ENCODE measurements at regions not wholly inside any gene's neighbourhood (a gene's known extent, or its start where the extent isn't known, plus 50 kb on each side); places are given as distances from the start of the nearest gene placed in this dataset.

DNA sequence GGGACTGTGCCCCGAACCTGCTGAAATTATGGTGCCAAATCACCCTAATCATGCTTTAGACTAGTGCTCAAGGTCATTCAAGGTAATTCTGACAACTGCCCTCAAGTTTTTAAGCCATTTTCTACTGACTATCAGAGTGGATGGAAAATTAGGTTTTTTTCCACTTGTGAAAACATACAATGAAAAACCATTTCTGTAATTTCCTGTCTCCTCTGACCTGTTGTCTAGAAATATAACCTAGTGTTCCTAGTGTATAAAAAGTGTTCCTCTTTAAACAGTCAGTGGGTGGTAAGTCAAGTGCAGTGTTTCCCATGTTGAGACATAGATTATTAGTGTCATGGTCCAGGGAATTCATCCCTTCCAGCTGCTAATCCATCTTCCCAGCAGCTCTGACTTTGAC is 232.8 kb upstream of the UMPS start:
- no peak overlapping the region for H3K4me3 ChIP-seq (replicated peaks; ENCODE audit: low read depth, low read length)
- no peak for DNase-seq (ENCODE audit: extremely low read depth, low read depth)
- TF ChIP-seq, protein P1, sequence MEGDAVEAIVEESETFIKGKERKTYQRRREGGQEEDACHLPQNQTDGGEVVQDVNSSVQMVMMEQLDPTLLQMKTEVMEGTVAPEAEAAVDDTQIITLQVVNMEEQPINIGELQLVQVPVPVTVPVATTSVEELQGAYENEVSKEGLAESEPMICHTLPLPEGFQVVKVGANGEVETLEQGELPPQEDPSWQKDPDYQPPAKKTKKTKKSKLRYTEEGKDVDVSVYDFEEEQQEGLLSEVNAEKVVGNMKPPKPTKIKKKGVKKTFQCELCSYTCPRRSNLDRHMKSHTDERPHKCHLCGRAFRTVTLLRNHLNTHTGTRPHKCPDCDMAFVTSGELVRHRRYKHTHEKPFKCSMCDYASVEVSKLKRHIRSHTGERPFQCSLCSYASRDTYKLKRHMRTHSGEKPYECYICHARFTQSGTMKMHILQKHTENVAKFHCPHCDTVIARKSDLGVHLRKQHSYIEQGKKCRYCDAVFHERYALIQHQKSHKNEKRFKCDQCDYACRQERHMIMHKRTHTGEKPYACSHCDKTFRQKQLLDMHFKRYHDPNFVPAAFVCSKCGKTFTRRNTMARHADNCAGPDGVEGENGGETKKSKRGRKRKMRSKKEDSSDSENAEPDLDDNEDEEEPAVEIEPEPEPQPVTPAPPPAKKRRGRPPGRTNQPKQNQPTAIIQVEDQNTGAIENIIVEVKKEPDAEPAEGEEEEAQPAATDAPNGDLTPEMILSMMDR (IDR thresholded peaks at IDR 0.05; ENCODE audit: low read depth, low read length, missing control alignments): no peak

GRCh38 chr3:124498891-124499290 is 231.4 kb upstream of the UMPS start:
- no peak overlapping the region for H3K4me3 ChIP-seq (replicated peaks; ENCODE audit: low read depth, low read length)
- TF ChIP-seq, protein P1 (IDR thresholded peaks at IDR 0.05; ENCODE audit: low read depth, low read length, missing control alignments): no peak
- DNase-seq (ENCODE audit: extremely low read depth, low read depth): no peak

DNA sequence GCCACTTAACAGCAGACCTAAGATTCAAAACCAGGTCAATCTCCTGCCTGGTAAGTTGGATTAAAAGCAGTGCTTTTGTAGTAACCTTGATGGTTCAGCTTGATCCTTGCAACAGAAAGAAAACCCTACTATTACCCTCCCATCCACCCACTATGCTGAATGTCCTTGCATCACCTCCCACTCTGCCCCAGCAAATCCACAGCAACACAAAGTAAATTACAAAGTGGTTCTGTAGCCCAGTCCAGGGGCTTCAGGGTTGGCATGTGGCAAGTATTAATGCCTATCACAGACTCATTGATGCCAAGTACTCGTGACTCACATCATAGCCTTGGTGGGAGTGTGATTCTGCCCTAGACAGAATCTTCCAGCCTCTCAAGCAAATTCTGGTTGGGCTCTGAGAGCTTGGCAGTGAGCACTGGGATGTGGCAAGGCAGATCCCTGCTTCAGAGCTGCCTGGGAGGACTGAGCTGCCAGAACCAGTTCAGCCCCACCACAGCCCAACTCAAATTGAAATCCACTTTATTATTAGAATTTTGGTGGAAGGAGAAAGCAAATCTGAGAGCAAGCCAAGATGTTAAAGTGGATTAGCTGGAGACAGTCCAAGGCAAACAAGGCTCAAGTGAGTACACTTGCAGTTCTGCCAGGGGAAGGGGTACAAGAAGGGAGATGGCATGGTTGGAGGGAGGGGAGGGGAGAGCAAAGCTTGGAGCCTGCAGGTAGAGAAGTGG is 225.8 kb upstream of the UMPS start:
- no peak for DNase-seq (ENCODE audit: extremely low read depth, low read depth)
- TF ChIP-seq, protein P1 (IDR thresholded peaks at IDR 0.05; ENCODE audit: low read depth, low read length, missing control alignments): no peak
- no peak overlapping the region for H3K4me3 ChIP-seq (replicated peaks; ENCODE audit: low read depth, low read length)

DNA sequence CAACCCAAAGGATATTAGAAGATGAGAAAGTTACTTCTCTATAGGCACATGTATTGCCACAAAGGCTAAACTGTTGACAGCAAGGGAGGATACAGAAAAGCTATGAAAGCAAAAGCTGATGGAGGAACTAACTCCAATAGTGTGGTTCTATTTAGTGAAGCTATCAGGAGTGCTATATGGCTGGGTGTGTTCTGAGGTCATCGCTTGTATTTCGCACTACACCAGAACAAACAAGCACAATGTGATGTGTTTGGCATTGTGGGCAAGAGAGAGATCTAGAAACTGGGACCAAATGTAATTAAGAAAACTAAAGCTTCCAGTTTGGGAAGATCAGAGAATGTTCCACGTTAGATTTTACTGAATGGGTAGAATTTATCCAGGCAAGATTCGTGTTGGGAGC is 220.4 kb upstream of the UMPS start:
- TF ChIP-seq, protein P1 (IDR thresholded peaks at IDR 0.05; ENCODE audit: low read depth, low read length, missing control alignments): no peak
- no peak for DNase-seq (ENCODE audit: extremely low read depth, low read depth)

GRCh38 chr3:124510290-124510689 is 220.0 kb upstream of the UMPS start:
- TF ChIP-seq, protein P1 (IDR thresholded peaks at IDR 0.05; ENCODE audit: low read depth, low read length, missing control alignments): no peak
- H3K4me3 ChIP-seq (replicated peaks; ENCODE audit: low read depth, low read length): no peak overlapping the region
- no peak for DNase-seq (ENCODE audit: extremely low read depth, low read depth)

More for the DNA sequence above, 220.4 kb upstream of the UMPS start:
- H3K4me3 ChIP-seq (replicated peaks; ENCODE audit: low read depth, low read length): no peak overlapping the region

DNA sequence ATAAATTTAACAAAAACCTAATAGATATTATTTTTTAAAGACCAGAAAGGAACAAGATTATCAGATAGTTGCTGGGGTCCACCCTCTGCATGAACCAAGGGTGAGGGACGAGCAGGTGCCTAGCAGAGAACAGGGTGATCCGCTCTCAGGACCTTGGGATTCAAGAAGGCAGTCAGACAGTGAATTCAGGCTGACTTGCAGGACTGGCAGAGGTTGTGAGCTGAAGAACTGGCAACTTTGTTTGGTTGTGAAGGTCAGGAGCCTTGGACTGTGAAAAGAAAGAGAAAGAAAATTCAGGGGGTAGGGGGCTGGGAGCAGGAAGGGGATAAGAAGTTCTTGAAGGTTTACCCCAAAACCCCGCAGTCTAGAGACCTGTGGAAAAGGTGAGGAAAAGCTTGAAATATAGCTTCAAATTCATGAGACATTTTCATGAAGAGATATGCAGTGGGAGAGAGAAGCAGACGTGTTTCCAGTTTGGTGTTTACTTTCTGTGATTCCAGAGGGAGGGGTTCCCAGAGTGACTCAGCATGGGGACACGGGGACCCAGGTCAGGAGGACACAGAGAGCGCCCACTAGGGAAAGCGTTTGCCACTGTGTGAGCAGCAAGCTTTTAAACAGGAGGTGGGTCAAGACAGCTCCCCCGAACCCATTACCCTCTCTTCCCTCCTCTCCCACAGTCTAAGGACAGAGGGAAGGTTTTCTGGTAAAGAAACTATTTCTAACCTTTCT is 217.2 kb upstream of the UMPS start:
- no peak for DNase-seq (ENCODE audit: extremely low read depth, low read depth)
- TF ChIP-seq, protein P1 (IDR thresholded peaks at IDR 0.05; ENCODE audit: low read depth, low read length, missing control alignments): no peak
- H3K4me3 ChIP-seq (replicated peaks; ENCODE audit: low read depth, low read length): no peak overlapping the region

All from HFF-Myc (cell line).